Activated T-cell treated with anti-CD3 and anti-CD28 coated beads for 24 hours (primary cell): ENCODE measurements at regions not wholly inside any gene's neighbourhood (a gene's known extent, or its start where the extent isn't known, plus 50 kb on each side); places are given as distances from the start of the nearest gene placed in this dataset.
"Not testable (repeated sequence)": the region's sequence is repeated elsewhere in the genome, so short reads cannot be mapped to it uniquely, and the experiment has no call there.

Source experiments
- DNase-seq: peaks from one replicate; pipeline ENCODE4 v3.0.0-alpha.2; 2020; ENCODE audit warnings: low read depth

DNA sequence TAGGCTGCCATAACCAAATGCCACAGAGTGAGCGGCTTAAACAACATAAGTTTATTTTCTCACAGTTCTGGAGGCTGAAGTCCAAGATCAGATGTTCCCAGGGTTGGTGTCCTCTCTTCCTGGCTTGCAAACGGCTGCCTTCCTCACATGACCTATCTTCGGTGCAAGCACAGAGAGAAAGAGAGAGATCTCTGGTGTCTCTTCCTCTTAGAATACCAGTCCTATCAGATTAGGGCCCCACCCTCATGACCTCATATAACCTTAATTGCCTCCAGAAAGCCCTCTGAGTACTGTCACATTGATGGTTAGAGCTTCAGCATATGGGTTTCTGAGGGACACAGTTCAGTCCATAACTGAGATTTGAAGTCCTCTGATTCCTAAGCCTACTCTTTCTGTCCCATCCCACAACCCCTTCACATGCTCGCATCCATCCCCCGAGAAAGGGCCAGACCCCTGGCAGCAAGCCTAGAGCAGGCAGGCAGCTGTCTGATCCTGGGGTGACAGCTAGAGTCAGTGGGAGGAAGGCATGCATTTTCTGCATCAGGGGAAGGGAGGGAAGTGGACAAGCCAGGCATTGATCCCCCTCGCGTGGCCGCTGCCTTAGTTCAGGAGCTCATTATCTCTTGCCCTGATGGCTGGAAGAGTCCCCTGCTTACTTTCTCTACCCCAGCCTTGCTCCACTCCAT, 114.1 kb downstream of the FAR1 start:
- DNase-seq, result no peak

DNA sequence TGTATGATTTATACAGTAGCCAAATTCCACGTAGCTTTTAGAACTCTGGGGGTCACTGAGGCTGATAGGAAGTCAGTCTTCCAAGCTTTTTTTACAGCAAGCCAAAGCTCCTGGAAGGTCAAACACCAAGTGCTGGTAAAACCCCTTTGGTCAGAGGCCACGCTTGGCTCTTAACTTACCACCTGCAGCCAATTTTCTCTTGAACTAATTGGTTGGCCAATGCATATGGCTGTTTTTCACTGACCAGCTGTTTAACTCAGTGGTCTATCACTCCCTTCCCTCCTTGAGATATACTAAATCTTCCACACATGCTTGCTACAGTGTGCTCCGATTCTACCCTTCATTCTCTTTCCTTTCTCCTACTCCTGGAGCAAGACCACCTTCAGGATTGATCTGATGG, 116.0 kb downstream of the FAR1 start:
- DNase-seq, result no peak

DNA sequence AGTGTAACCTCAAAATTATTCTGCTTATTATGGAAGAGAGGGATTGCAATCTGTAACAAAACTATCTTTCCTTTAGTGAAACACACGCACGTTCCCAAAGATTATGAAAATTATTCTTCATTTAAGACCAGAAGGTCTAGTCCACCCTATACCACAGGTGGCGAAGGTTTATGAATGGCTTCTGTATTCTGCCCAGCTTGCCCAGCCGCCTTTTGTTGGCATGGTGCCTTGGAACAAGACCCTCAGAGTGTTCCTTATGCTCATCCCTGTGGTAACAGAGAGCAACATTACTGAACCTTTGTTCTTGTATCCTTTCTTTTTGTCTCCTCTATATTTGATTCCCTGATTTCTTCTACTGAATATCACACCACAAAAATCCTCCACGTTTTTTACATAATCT, 116.4 kb downstream of the FAR1 start:
- no peak for DNase-seq

DNA sequence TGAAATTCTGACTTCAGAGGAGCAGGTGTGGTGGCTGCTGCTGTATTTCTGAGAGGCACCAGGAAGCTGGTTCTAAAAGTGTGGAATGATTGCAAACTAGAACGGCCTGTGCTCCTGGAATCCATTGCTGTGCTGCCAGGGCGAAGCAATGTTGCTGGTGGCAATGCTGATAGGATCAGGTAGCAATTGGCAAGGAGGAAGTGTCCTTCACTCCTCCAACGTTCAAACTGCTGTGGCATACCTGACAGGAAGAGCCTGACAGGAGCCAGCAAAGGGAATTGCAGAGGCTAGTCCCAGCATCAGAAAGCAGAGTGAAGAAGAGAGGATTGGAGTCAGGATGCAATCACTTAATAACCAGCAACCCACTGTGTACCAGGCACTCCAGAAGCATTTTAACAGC, 118.2 kb downstream of the FAR1 start:
- DNase-seq, result no peak

DNA sequence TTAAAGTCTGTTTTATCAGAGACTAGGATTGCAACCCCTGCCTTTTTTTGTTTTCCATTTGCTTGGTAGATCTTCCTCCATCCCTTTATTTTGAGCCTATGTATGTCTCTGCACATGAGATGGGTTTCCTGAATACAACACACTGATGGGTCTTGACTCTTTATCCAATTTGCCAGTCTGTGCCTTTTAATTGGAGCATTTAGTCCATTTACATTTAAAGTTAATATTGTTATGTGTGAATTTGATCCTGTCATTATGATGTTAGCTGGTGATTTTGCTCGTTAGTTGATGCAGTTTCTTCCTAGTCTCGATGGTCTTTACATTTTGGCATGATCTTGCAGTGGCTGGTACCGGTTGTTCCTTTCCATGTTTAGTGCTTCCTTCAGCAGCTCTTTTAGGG, 129.1 kb downstream of the FAR1 start:
- not testable (repeated sequence) for DNase-seq

DNA sequence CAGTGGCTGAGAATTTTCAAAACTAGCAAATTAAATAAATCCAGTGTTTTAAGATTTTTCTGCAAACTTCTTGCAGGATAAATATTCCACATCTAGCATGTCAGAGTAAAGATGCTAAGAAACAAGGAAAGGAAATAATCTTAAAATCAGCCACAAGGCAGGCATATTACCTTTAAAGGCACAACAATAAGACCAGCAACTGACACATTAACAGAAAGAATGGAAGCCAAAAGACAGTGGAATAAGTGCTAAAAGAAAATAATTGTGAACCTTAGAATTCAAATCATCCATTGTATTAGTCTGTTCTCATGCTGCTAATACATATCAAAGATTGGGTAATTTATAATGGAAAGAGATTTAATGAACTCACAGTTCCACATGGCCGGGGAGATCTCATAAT, 132.4 kb downstream of the FAR1 start:
- no peak for DNase-seq

DNA sequence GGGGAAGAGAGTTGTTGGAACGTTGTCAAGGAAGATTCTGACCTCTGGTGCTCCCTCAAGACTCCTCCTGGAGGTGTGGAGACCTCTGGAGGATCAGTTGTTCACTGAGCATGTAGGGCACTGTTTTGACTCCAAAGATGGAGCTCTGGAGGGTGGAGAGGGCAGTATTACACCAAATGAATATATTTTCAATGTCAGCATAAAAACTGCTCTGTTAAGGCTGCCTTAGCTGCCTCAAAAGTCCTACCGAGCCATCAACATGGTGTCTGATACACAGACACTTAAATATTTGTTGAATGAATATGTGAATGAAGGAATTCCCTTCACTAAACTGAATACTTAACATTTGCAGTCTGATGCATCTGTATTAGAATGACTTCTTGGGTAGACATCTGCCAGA, 144.2 kb upstream of the SPON1 start:
- DNase-seq, result no peak

DNA sequence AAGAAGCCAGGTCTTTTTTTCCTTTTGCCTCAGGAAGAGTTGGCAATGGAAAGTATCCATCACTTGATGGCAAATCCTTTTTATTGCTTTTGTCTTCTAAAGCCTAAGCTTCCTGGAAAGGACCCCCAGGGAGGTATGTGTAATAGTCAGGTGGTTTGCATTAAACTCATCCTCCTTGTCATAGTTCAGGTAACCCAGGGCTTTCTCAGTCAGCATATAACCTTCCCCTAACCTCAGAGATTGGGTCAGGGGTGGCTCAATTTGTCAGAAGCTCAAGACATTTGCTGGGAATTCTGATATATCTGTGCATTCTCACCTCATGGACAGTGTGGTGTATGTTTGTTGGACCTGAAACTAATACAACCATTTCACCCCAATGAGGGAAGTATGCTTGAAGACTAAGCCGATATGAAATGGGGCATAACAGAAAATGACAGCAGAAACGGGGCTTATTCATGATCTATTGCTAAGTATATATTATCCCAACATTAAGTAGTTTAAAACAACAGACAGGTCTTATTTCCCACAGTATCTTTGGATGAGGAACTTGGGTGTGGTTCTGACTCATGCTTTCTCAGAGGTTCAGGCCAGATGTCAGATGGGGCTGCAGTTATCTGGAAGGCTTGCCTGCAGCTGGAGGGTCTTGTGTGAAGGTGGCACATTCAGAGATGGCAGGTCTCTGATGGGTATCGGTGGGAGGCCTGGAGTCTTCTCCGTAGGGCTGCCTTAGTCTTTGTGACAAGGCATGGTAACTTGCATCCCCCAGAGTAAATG, 135.8 kb upstream of the SPON1 start:
- DNase-seq, result no peak

DNA sequence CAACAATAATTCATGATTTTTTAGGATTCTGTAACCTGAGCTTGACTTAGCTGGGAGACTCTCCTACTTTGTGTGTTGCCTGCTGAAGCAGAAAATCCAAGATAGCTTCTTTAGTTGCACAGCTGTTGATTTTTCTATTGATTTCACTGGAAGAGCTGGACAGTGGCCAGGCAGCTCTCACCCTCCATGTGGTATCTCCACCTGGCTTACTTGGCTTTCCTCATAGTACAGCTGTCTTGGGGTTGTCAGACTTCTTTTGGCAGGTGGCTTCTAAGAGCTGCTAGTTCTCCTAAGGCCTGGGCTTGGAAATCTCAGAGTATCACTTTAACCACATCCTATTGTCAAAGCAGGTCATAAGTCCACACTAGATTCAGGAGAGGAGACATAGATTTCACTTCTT, 130.8 kb upstream of the SPON1 start:
- DNase-seq, result no peak

DNA sequence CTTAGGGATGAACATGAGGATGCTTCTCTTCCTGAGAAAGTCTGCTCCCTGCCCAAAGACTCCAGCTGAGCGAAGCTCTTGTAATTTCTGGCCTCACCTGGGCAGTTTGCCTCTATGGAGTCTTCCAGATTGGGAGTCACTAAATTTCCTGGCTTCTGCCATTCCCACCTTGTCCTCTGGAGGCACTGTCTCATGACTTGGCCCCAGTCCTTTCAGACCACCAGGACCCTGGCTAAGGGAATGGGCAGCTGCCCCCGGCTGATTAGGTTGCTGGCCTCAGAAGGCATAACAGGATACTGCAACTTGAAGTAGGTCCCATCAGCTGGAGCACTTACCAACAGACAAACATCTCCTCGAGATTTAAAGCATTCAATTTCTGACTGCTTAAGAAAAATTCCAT, 128.1 kb upstream of the SPON1 start:
- DNase-seq, result no peak

DNA sequence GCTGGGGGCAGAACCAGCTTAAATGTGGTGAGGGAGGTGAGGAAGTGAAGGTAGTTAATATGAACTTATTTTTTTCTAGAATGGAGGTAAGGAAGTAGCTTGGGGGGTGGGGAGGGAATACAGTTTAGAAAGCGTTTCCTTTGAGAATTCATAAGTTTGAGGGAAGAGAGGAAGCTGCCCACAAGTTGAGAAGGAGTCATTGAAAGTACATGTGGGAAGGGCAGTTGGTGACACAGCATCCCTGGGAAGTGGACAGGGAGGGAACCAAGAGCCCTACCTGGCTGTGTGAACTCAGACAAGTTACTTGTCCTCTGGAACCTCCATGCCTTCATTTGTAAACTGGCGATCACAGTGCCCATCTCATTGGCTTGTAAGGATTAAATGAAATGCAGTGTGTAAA, 125.9 kb upstream of the SPON1 start:
- DNase-seq, result no peak

DNA sequence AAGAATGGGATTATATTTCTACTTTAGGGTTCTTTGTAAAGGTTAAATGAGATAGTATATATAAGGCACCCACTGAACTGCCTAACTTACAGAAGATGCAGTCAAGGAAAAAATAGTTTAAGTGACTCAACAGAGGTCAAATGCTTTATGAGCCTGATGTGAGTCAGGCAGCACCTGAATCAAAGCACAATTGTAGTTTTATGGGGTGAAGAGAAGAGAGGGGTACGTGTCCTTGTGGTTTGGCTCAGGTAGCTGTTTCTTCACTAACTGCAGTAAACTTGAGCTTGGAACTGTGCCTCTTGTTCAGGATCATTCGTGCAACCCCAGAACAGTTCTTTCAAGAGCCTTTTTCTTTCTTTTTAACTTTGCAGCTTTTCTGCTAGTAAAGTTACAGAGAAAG, 125.2 kb upstream of the SPON1 start:
- DNase-seq, result no peak

DNA sequence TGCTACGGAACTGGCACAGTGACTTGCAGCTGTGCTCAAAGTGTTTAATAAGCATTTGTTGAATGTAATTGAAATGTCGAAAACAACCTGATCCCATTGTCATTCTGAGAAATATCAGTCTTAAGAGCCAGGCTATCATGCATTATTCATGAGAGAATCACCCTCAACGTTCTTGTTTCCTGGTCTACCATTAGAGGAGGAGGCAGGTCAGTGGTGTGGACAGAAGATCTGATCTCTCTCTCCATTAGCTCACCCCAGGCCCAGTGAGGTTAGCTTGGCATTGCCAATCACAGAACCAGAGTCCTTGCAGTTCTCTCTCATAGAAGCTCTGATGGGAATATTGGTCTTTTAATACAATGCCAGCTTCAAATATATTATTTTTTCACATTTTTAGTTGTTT, 121.1 kb upstream of the SPON1 start:
- DNase-seq, result no peak

DNA sequence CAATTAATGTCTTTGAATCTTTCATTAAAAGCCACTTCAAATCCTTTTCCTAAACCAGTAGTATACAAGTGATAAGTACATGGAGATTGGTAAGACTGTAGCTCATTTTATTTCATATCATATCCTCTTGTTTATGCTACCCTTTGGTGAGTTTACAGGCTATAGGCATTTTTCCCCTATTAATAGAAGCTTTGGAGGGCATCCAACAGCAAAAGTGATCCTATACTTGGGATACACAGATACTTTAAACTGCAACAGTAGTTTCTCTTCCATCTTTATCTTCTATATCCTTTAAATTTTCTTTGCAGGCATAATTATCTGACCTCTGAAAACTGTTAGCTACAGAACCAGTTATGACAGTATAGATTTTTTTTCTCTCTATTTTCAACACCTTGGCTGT, 114.5 kb upstream of the SPON1 start:
- DNase-seq, result no peak

DNA sequence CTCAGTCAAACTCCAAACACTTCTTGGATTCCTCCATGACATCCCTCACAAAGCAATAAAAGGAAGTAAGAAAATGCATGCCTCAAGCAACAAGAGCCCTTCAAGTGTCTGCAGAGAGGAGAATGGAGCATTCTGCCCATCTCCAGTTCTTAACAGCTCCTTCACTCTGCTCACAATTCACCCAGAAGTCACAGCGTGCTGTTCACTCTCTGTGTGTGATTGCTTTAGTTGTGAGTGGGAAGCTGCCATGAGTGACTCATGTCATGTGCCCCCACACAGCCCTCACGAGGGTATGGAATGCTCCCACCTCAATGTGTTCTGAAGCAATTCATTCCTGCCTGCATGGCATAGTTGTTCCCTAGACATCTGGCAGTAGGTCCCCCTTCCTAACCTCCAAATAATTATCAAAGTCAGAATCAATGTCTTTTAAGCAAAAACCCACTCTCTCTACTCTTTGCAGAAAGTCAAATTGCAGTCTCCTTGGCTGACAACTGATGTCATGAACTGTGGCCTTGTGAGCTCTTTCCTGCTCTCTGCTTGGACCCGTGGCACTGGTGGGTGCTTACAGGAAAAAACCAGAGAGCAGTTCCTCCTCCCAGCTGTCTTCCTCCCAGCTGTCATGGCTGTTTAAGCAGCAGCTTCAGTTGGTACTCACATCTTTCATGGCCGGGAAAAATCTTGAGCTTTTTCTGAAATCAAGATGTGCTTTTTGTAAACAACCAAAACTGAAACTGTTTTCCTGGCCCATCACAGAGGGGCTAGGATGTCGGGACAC, 112.1 kb upstream of the SPON1 start:
- no peak for DNase-seq

DNA sequence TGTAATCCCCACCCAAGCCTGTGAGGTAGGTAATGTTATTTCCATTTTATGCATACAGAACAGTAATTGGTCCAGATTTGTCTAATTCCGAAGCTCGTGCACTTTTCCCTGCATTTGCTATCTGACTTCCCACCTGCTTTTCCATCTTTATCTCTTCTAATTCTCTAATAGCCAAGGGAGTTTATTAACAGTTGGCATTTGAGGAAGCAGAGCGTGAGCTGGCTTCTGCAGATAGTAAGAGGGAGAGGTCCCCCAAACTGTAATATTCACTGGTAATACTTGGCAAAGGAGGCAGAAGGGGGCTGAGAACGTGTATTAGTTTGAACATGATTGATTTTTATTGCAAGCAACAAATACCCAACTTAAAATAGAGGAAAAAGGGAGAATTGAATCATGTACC, 110.8 kb upstream of the SPON1 start:
- no peak for DNase-seq

DNA sequence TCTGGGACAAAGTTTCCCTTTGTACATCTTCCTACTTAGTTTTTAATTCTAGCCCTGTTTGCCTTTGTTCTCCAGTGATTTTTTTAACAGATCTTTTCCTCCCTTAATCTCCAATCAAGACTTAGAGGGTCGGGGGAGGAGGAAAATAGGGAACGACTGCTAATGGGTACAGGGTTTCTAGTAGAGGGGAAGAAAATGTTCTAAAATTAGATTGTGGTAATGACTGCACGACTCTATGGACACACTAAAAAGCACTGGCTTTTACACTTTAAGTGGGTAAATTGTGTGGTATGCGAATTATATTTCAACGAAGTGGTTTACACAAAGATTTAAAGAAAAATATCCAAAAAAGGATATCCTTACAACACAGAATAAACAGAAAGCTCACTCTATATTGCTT, 110.0 kb upstream of the SPON1 start:
- no peak for DNase-seq

DNA sequence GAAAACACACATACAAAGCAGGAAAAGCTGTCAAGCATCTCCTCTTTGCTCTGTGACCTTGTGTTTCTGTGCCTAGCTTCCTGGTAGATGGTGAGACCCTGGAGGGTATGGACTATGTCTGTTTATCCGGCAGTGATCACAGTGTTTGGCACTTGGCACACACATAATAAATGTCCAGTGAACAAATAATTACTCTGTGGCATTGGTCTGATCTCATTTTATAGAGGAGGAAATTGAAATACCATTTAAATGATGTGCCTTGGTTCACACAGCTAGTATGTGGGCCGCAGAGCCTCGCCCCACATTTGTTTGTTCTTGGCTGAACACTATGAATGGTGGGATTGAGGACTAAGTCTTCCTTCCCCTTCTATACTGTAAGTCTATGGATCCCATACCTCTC, 104.7 kb upstream of the SPON1 start:
- DNase-seq, result no peak

DNA sequence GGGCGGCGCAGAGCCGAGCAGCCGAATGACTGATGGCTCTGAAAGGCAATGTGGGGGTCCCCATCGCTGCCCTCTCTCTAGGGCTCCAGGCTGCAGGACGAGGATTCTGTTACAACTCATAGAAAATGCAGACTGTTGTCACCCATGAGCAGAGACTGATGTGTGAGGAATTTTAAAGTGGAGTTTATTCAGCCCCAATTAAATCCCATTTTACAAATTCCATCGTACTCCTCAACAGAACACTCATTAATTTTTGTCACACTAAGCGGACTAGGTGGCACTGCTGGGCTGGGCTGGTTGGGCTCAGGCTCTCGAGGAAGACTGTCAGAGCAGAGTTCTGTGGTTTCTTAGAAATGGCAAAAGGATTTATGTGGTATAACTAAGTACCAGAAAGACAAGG, 102.6 kb upstream of the SPON1 start:
- DNase-seq, result no peak

DNA sequence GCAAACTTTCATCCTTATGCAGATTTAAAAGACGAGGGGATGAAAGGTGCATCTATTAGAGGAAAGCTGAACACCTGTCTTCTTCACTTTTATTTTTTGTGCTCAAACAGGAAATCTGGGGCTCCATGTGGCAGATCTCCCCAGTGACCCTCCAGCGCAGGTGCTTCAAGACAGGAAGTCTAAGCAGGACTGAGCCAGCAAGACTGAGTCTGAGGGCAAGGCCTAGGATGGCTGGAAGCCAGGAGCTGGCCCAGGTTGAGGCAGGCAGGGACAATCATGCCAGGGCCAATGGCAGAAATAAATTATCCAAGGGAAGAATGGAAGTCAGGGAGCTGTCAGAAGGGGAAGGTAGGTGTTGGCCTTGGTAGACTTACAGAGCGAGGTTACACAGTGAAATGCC, 101.1 kb upstream of the SPON1 start:
- no peak for DNase-seq

DNA sequence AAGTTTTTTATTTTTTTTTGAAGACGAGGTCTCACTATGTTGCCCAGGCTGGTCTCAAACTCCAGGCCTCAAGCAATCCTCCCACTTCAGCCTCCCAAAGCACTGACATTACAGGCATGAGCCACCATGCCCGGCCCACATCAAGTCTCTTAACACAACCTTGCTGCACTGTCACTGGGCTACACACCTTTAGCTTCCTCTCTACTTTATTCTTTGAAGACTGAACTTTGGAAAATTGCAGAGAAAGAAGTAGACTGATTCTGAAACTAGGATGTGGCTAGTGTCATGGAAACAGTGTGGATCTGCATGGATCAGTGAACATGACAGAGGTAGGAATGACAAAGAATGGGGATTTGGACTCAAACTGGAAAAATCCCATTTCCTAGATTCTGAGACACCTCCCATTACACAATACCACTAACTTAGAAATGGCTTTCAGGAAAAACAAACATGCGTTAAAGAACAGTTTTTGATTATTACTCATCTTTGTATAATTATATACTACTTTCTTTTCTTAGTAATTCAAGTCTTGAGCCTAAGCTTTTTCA, 99.6 kb upstream of the SPON1 start:
- DNase-seq, result no peak

DNA sequence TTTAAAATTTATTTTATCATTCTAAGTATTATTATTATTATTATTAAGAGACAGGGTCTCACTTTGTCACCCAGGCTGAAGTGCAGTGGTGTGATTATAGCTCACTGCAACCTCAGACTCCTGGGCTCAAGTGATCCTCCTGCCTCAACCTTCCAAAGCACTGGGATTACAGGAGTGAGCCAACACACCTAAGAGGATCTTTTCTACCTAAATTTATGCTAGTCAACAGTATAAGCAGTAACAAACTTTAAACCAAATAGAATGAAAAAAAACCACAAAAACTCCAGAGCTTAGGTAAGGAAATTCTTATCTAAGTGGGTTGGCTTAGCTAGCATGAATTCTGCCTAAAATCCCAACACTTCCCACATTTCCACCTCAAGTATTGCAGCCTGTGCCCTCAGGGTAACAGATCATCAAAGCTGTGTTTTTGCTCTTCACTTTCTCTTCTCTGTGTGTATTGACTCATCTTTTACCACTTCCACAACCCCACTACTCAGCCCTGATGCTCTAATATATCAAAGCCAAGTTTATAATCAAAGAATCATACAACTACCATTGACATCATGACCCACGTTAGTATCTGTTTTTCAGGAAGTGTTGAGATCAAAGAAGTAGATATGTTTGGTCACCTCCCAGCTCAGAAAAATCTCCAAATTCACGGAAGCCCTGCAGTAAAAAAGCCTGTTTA, 93.7 kb upstream of the SPON1 start:
- peak; percentile 3 for DNase-seq
